ENCODE measurements at regions not wholly inside any gene's neighbourhood (a gene's known extent, or its start where the extent isn't known, plus 50 kb on each side); places are given as distances from the start of the nearest gene placed in this dataset.

GRCh38 chr7:84822941-84823510 is 363.8 kb downstream of the SEMA3D start:
- H3K4me1 Mint-ChIP-seq, result no peaks in the 10 kb centered on the region
- no peak overlapping the region for H3K27ac Mint-ChIP-seq
- no peak for DNase-seq
- ChIA-PET CTCF (no interaction called here), POLR2A (no interaction called here)
- H3K9me3 Mint-ChIP-seq, result peaks cover 6% of the 10 kb centered on the region
- H3K27me3 Mint-ChIP-seq, result no peaks in the 10 kb centered on the region
- no peak overlapping the region for H3K4me3 Mint-ChIP-seq
- no peaks in the 10 kb centered on the region for H3K36me3 Mint-ChIP-seq (ENCODE audit: low read depth)

GRCh38 chr7:84821671-84822534 is 365.0 kb downstream of the SEMA3D start:
- H3K4me3 Mint-ChIP-seq, result no peak overlapping the region
- H3K27me3 Mint-ChIP-seq, result no peaks in the 10 kb centered on the region
- CTCF ChIA-PET, result no interaction called here
- H3K36me3 Mint-ChIP-seq (ENCODE audit: low read depth), result no peaks in the 10 kb centered on the region
- peaks cover 6% of the 10 kb centered on the region for H3K9me3 Mint-ChIP-seq
- POLR2A ChIA-PET, result no interaction called here
- H3K27ac Mint-ChIP-seq, result no peak overlapping the region
- no peak for DNase-seq
- no peaks in the 10 kb centered on the region for H3K4me1 Mint-ChIP-seq

- no peaks in the 10 kb centered on the region for H3K36me3 Mint-ChIP-seq (ENCODE audit: low read depth)
- no peak overlapping the region for H3K4me3 Mint-ChIP-seq
- DNase-seq, result no peak
- H3K4me1 Mint-ChIP-seq, result no peaks in the 10 kb centered on the region
- CTCF ChIA-PET, result no interaction called here
- H3K9me3 Mint-ChIP-seq, result peaks cover 2% of the 10 kb centered on the region
- H3K27ac Mint-ChIP-seq, result no peak overlapping the region
- H3K27me3 Mint-ChIP-seq, result no peaks in the 10 kb centered on the region
- POLR2A ChIA-PET, result no interaction called here
Observed at GRCh38 chr7:84820481-84820880, 366.4 kb downstream of the SEMA3D start.

- no peak overlapping the region for H3K27ac Mint-ChIP-seq
Observed at GRCh38 chr7:84817016-84817415, 369.8 kb downstream of the SEMA3D start.

GRCh38 chr7:84813376-84813775 is 373.5 kb downstream of the SEMA3D start:
- H3K27me3 Mint-ChIP-seq, result no peaks in the 10 kb centered on the region
- no peak overlapping the region for H3K4me3 Mint-ChIP-seq
- no peak for DNase-seq
- H3K9me3 Mint-ChIP-seq, result no peaks in the 10 kb centered on the region
- H3K4me1 Mint-ChIP-seq, result no peaks in the 10 kb centered on the region
- no peaks in the 10 kb centered on the region for H3K36me3 Mint-ChIP-seq (ENCODE audit: low read depth)
- CTCF ChIA-PET, result no interaction called here
- POLR2A ChIA-PET, result no interaction called here
- no peak overlapping the region for H3K27ac Mint-ChIP-seq

More at GRCh38 chr7:84817016-84817415, 369.8 kb downstream of the SEMA3D start:
- no peak for DNase-seq
- Mint-ChIP-seq H3K4me3 (no peak overlapping the region), H3K4me1 (no peaks in the 10 kb centered on the region), H3K27me3 (no peaks in the 10 kb centered on the region), H3K36me3 (ENCODE audit: low read depth) (no peaks in the 10 kb centered on the region), H3K9me3 (peaks cover 1% of the 10 kb centered on the region)
- POLR2A ChIA-PET, result no interaction called here
- CTCF ChIA-PET, result no interaction called here

GRCh38 chr7:84812021-84812420 is 374.8 kb downstream of the SEMA3D start:
- ChIA-PET CTCF (no interaction called here), POLR2A (no interaction called here)
- Mint-ChIP-seq H3K36me3 (ENCODE audit: low read depth) (no peaks in the 10 kb centered on the region), H3K4me1 (no peaks in the 10 kb centered on the region), H3K27me3 (no peaks in the 10 kb centered on the region), H3K4me3 (no peak overlapping the region), H3K9me3 (no peaks in the 10 kb centered on the region), H3K27ac (no peak overlapping the region)
- DNase-seq, result no peak

- Mint-ChIP-seq H3K9me3 (no peaks in the 10 kb centered on the region), H3K36me3 (ENCODE audit: low read depth) (no peaks in the 10 kb centered on the region), H3K4me3 (no peak overlapping the region), H3K27me3 (no peaks in the 10 kb centered on the region), H3K4me1 (no peaks in the 10 kb centered on the region), H3K27ac (no peak overlapping the region)
- ChIA-PET CTCF (no interaction called here), POLR2A (no interaction called here)
- DNase-seq, result no peak
Observed at GRCh38 chr7:84811362-84811761, 375.5 kb downstream of the SEMA3D start.

GRCh38 chr7:84809877-84810276 is 377.0 kb downstream of the SEMA3D start:
- H3K4me3 Mint-ChIP-seq, result no peak overlapping the region
- POLR2A ChIA-PET, result no interaction called here
- H3K36me3 Mint-ChIP-seq (ENCODE audit: low read depth), result no peaks in the 10 kb centered on the region
- no peaks in the 10 kb centered on the region for H3K4me1 Mint-ChIP-seq
- H3K27me3 Mint-ChIP-seq, result no peaks in the 10 kb centered on the region
- CTCF ChIA-PET, result no interaction called here
- DNase-seq, result no peak
- H3K27ac Mint-ChIP-seq, result no peak overlapping the region
- H3K9me3 Mint-ChIP-seq, result no peaks in the 10 kb centered on the region

- CTCF ChIA-PET, result no interaction called here
- H3K36me3 Mint-ChIP-seq (ENCODE audit: low read depth), result no peaks in the 10 kb centered on the region
Observed at GRCh38 chr7:84803979-84804378, 382.9 kb downstream of the SEMA3D start.

GRCh38 chr7:84801396-84801795 is 385.5 kb downstream of the SEMA3D start:
- ChIA-PET POLR2A (no interaction called here), CTCF (no interaction called here)
- Mint-ChIP-seq H3K36me3 (ENCODE audit: low read depth) (no peaks in the 10 kb centered on the region), H3K27ac (no peak overlapping the region), H3K9me3 (no peaks in the 10 kb centered on the region), H3K27me3 (no peaks in the 10 kb centered on the region), H3K4me1 (no peaks in the 10 kb centered on the region), H3K4me3 (no peak overlapping the region)
- no peak for DNase-seq

More at GRCh38 chr7:84803979-84804378, 382.9 kb downstream of the SEMA3D start:
- no peak overlapping the region for H3K4me3 Mint-ChIP-seq
- no peak for DNase-seq
- H3K27me3 Mint-ChIP-seq, result no peaks in the 10 kb centered on the region
- POLR2A ChIA-PET, result no interaction called here
- no peak overlapping the region for H3K27ac Mint-ChIP-seq
- no peaks in the 10 kb centered on the region for H3K4me1 Mint-ChIP-seq
- H3K9me3 Mint-ChIP-seq, result no peaks in the 10 kb centered on the region

- Mint-ChIP-seq H3K4me1 (no peaks in the 10 kb centered on the region), H3K4me3 (no peak overlapping the region), H3K36me3 (ENCODE audit: low read depth) (no peaks in the 10 kb centered on the region), H3K9me3 (no peaks in the 10 kb centered on the region), H3K27ac (no peak overlapping the region), H3K27me3 (no peaks in the 10 kb centered on the region)
- ChIA-PET POLR2A (no interaction called here), CTCF (no interaction called here)
- no peak for DNase-seq
Observed at GRCh38 chr7:84800846-84801245, 386.0 kb downstream of the SEMA3D start.

- POLR2A ChIA-PET, result no interaction called here
- H3K36me3 Mint-ChIP-seq (ENCODE audit: low read depth), result no peaks in the 10 kb centered on the region
- DNase-seq, result no peak
- H3K4me1 Mint-ChIP-seq, result no peaks in the 10 kb centered on the region
- CTCF ChIA-PET, result no interaction called here
- H3K27ac Mint-ChIP-seq, result no peak overlapping the region
- H3K27me3 Mint-ChIP-seq, result no peaks in the 10 kb centered on the region
- H3K4me3 Mint-ChIP-seq, result no peak overlapping the region
- H3K9me3 Mint-ChIP-seq, result no peaks in the 10 kb centered on the region
Observed at GRCh38 chr7:84799106-84799505, 387.8 kb downstream of the SEMA3D start.

- Mint-ChIP-seq H3K4me1 (no peaks in the 10 kb centered on the region), H3K27me3 (no peaks in the 10 kb centered on the region), H3K9me3 (no peaks in the 10 kb centered on the region), H3K27ac (no peak overlapping the region), H3K4me3 (no peak overlapping the region), H3K36me3 (ENCODE audit: low read depth) (no peaks in the 10 kb centered on the region)
- CTCF ChIA-PET, result no interaction called here
- POLR2A ChIA-PET, result no interaction called here
- no peak for DNase-seq
Observed at GRCh38 chr7:84792231-84792893, 394.5 kb downstream of the SEMA3D start.

- H3K36me3 Mint-ChIP-seq (ENCODE audit: low read depth), result no peaks in the 10 kb centered on the region
- ChIA-PET CTCF (no interaction called here), POLR2A (no interaction called here)
- H3K4me3 Mint-ChIP-seq, result no peak overlapping the region
- H3K4me1 Mint-ChIP-seq, result no peaks in the 10 kb centered on the region
- no peaks in the 10 kb centered on the region for H3K9me3 Mint-ChIP-seq
- no peak overlapping the region for H3K27ac Mint-ChIP-seq
- no peaks in the 10 kb centered on the region for H3K27me3 Mint-ChIP-seq
- DNase-seq, result no peak
Observed at GRCh38 chr7:84790882-84791281, 396.0 kb downstream of the SEMA3D start.

All from activated CD4-positive, alpha-beta memory T cell treated with anti-CD3 and anti-CD28 coated beads, Interleukin-2, amount 10 ng/mL, durations not matched to agents 7 days and 5 days (primary cell).